DOHH2 (cell line): ENCODE measurements at regions not wholly inside any gene's neighbourhood (a gene's known extent, or its start where the extent isn't known, plus 50 kb on each side); places are given as distances from the start of the nearest gene placed in this dataset.

Experiments
- H3F3A ChIP-seq: fragments of 200-600 bp; sonication (generic), shearing (Covaris generic); 2 replicates; pipeline ENCODE4 v1.6.0; 2016; ENCODE audit warnings: antibody characterized with exemption, mild to moderate bottlenecking; ENCODE audit not compliant: control insufficient read depth, insufficient read depth
- H3K27ac ChIP-seq: fragments of 200-600 bp; sonication (generic); 2 replicates; pipeline ENCODE4 v1.5.1; 2014; ENCODE audit warnings: low read depth, mild to moderate bottlenecking, low read length, moderate library complexity
- H3K27me3 ChIP-seq: fragments of 200-600 bp; sonication (generic); 2 replicates; pipeline ENCODE4 v1.6.1; 2014; ENCODE audit warnings: mild to moderate bottlenecking, low read length, mixed read lengths; ENCODE audit not compliant: control insufficient read depth
- H3K36me3 ChIP-seq: fragments of 200-600 bp; sonication (generic); 2 replicates; pipeline ENCODE4 v1.6.1; 2014; ENCODE audit warnings: mild to moderate bottlenecking, low read length, moderate library complexity, mixed read lengths; ENCODE audit not compliant: control insufficient read depth
- H3K4me1 ChIP-seq: fragments of 200-600 bp; sonication (generic); 2 replicates; pipeline ENCODE4 v1.6.1; 2014; ENCODE audit warnings: mild to moderate bottlenecking, low read length, mixed read lengths; ENCODE audit not compliant: control insufficient read depth
- H3K4me2 ChIP-seq: fragments of 200-600 bp; sonication (generic); 2 replicates; pipeline ENCODE4 v1.6.0; 2014; ENCODE audit warnings: mild to moderate bottlenecking, low read length, moderate library complexity
- H3K4me3 ChIP-seq: fragments of 200-600 bp; sonication (generic); 2 replicates; pipeline ENCODE4 v1.5.1; 2014; ENCODE audit warnings: mild to moderate bottlenecking, low read length, mixed read lengths
- H3K79me2 ChIP-seq: fragments of 200-600 bp; sonication (generic); 2 replicates; pipeline ENCODE4 v1.6.1; 2014; ENCODE audit warnings: mild to moderate bottlenecking, low read length, mixed read lengths; ENCODE audit not compliant: control insufficient read depth
- H3K9me2 ChIP-seq: fragments of 200-600 bp; sonication (generic); replicated peaks from 2 replicates; pipeline ENCODE4 v1.6.1; 2014; ENCODE audit warnings: mild to moderate bottlenecking, low read length, mixed read lengths; ENCODE audit not compliant: control insufficient read depth
- H3K9me3 ChIP-seq: fragments of 200-600 bp; sonication (generic); 2 replicates; pipeline ENCODE4 v1.6.1; 2014; ENCODE audit warnings: antibody characterized with exemption, low read length, mixed read lengths; ENCODE audit not compliant: control insufficient read depth, insufficient read depth
- H4K20me1 ChIP-seq: fragments of 200-600 bp; sonication (generic); 2 replicates; pipeline ENCODE4 v1.6.0; 2014; ENCODE audit warnings: low read depth, mild to moderate bottlenecking, antibody characterized with exemption, low read length, moderate library complexity; ENCODE audit not compliant: control insufficient read depth, insufficient read depth
- EZH2phosphoT487 ChIP-seq: fragments of 200-600 bp; sonication (generic); IDR thresholded peaks from 2 replicates; pipeline ENCODE4 v1.6.1; 2017; ENCODE audit warnings: borderline replicate concordance, mild to moderate bottlenecking, antibody characterized with exemption, low read length, moderate library complexity, mixed read lengths
- TF ChIP-seq, protein P1 (sequence below): fragments of 200-600 bp; sonication (generic); IDR thresholded peaks from one replicate; pipeline ENCODE4 v1.5.1; 2014; ENCODE audit warnings: antibody characterized with exemption, mild to moderate bottlenecking, low read depth, low read length; ENCODE audit not compliant: poor library complexity, severe bottlenecking

DNA sequence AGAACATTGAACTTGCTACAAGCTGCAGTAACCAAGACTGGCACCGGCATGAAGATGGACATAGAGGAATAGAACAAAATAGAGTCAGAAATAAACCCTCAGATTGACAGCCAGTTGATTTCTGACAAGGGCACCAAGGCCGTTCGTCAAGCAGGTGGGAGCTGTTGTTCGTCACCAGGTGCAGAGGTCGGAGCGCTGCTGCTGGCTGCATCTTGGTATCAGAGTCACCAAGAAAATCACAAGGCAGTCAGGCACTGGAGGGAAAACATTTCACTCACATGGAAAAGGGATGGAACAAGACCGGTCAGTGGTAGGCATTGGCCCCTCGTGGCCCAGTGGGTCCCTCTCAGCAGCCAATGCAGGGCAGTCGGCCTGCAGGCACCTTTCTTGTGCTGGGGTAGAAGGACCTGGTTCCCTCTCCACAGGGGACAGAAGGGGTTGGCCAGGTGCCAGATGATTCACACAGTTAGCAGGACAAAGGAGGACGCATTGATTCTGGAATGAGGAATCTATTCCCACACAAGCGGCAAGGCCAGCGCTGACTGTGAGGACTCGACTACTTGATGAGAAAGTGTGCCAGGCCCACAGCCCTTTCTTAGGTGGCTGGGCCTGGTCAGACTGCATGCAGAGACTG lies 115.8 kb upstream of the FGF3 start:
- Histone ChIP-seq H3K4me3 (no peak overlapping the region), H3K36me3 (no peaks in the 10 kb centered on the region), H3K79me2 (no peaks in the 10 kb centered on the region), H4K20me1 (no peaks in the 10 kb centered on the region), H3K9me3 (no peaks in the 10 kb centered on the region), H3K27ac (no peak overlapping the region), H3K9me2 (no peaks in the 10 kb centered on the region), H3K4me1 (no peaks in the 10 kb centered on the region), H3K4me2 (no peak overlapping the region), H3K27me3 (peaks cover 3% of the 10 kb centered on the region; the same call in 1 of the 2 replicates), H3F3A (no peaks in the 10 kb centered on the region)
- TF ChIP-seq, protein P1, sequence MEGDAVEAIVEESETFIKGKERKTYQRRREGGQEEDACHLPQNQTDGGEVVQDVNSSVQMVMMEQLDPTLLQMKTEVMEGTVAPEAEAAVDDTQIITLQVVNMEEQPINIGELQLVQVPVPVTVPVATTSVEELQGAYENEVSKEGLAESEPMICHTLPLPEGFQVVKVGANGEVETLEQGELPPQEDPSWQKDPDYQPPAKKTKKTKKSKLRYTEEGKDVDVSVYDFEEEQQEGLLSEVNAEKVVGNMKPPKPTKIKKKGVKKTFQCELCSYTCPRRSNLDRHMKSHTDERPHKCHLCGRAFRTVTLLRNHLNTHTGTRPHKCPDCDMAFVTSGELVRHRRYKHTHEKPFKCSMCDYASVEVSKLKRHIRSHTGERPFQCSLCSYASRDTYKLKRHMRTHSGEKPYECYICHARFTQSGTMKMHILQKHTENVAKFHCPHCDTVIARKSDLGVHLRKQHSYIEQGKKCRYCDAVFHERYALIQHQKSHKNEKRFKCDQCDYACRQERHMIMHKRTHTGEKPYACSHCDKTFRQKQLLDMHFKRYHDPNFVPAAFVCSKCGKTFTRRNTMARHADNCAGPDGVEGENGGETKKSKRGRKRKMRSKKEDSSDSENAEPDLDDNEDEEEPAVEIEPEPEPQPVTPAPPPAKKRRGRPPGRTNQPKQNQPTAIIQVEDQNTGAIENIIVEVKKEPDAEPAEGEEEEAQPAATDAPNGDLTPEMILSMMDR, result no peak
- no peak for TF ChIP-seq EZH2phosphoT487

DNA sequence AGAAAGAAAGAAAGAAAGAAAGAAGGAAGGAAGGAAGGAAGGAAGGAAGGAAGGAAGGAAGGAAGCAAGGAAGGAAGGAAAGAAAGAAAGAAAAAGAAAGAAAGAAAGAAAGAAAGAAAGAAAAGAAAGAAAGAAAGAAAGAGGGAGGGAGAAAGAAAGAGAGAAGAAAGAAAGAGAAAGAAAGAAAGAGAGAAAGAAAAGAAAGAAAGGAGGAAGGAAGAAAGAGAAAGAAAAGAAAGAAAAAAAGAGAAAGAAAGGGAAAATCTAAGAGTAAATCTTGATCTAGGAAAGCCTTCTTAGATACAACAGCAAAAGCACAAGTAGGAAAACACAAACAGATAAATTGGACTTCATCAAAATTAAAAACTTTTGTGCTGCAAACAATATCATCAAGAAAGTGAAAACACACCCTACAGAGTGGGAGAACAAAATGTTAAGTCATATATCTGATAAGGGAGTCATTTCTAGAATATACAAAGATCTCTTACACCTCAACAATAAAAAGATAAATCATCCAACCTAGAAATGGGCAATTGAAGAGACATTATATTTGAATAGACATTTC lies 116.8 kb upstream of the FGF3 start:
- no peak for TF ChIP-seq EZH2phosphoT487
- TF ChIP-seq, protein P1, result no peak
- Histone ChIP-seq H3K4me2 (no peak overlapping the region), H3F3A (no peaks in the 10 kb centered on the region), H3K9me3 (no peaks in the 10 kb centered on the region), H3K36me3 (no peaks in the 10 kb centered on the region), H4K20me1 (no peaks in the 10 kb centered on the region), H3K79me2 (no peaks in the 10 kb centered on the region), H3K4me3 (no peak overlapping the region), H3K27me3 (peaks cover 3% of the 10 kb centered on the region; the same call in 1 of the 2 replicates), H3K4me1 (no peaks in the 10 kb centered on the region), H3K27ac (no peak overlapping the region), H3K9me2 (no peaks in the 10 kb centered on the region)

- H3K36me3 ChIP-seq, result no peaks in the 10 kb centered on the region
- TF ChIP-seq, protein P1, result no peak
- no peak for TF ChIP-seq EZH2phosphoT487
- H3K4me1 ChIP-seq, result no peaks in the 10 kb centered on the region
- no peaks in the 10 kb centered on the region for H3K9me3 ChIP-seq
- no peak overlapping the region for H3K27ac ChIP-seq
- H3K79me2 ChIP-seq, result no peaks in the 10 kb centered on the region
- H3K4me3 ChIP-seq, result no peak overlapping the region
- H3K27me3 ChIP-seq, result peaks cover 3% of the 10 kb centered on the region; the same call in 1 of the 2 replicates
- H3F3A ChIP-seq, result no peaks in the 10 kb centered on the region
- H3K4me2 ChIP-seq, result no peak overlapping the region
- H4K20me1 ChIP-seq, result no peaks in the 10 kb centered on the region
- H3K9me2 ChIP-seq, result no peaks in the 10 kb centered on the region
Observed at GRCh38 chr11:69936771-69937170, 117.6 kb upstream of the FGF3 start.
